A673 (cell line): ENCODE measurements at regions not wholly inside any gene's neighbourhood (a gene's known extent, or its start where the extent isn't known, plus 50 kb on each side); places are given as distances from the start of the nearest gene placed in this dataset.

Experiments used
- EZH2 ChIP-seq: fragments of 200-600 bp; sonication (generic); IDR thresholded peaks from 2 replicates; pipeline ENCODE4 v1.6.1; 2017; ENCODE audit warnings: borderline replicate concordance, low read depth, mild to moderate bottlenecking, mixed read lengths, antibody characterized with exemption, low read length; ENCODE audit not compliant: poor library complexity, severe bottlenecking
- TF ChIP-seq, protein P1 (sequence below): fragments of 300-800, 200-600 bp; sonication (generic); conservative IDR thresholded peaks from 2 replicates; pipeline ENCODE4 v1.5.1; 2017; ENCODE audit warnings: low read depth, mild to moderate bottlenecking, antibody characterized with exemption, low read length, moderate library complexity, mixed read lengths

DNA sequence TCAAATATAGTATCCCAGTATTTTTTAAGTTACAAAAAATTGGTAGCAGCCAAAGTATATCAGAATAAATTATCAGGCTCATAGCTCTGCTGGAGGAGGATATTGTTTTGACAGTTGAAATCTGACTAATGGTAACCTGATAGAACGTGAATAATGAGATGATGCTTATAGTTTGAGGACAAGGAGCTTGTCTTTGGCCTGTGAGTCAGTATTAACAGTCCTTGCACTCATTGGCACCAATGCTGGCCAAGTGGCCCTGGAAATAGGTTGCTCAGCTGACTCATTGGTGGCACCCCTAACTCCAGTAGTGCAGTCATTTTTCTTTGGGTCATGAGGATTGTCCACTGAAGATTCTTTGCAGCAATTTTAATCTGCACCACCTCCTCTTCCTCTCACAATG, 203.3 kb upstream of the JADE1 start:
- TF ChIP-seq, protein P1, sequence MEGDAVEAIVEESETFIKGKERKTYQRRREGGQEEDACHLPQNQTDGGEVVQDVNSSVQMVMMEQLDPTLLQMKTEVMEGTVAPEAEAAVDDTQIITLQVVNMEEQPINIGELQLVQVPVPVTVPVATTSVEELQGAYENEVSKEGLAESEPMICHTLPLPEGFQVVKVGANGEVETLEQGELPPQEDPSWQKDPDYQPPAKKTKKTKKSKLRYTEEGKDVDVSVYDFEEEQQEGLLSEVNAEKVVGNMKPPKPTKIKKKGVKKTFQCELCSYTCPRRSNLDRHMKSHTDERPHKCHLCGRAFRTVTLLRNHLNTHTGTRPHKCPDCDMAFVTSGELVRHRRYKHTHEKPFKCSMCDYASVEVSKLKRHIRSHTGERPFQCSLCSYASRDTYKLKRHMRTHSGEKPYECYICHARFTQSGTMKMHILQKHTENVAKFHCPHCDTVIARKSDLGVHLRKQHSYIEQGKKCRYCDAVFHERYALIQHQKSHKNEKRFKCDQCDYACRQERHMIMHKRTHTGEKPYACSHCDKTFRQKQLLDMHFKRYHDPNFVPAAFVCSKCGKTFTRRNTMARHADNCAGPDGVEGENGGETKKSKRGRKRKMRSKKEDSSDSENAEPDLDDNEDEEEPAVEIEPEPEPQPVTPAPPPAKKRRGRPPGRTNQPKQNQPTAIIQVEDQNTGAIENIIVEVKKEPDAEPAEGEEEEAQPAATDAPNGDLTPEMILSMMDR, result no peak
- no peak for TF ChIP-seq EZH2
